ENCODE measurements at regions not wholly inside any gene's neighbourhood (a gene's known extent, or its start where the extent isn't known, plus 50 kb on each side); places are given as distances from the start of the nearest gene placed in this dataset.

GRCh38 chr4:138611721-138612120 lies 369.6 kb upstream of the SLC7A11 start:
- H3K9ac ChIP-seq (ENCODE audit: low read depth in 1 of 3, low read length in 3 of 3): no peak overlapping the region
- no peaks in the 10 kb centered on the region for H3K9me3 ChIP-seq (ENCODE audit: control insufficient read depth in 3 of 3, low read length in 3 of 3)
- H3K4me3 ChIP-seq (ENCODE audit: low read length in 3 of 3): no peak overlapping the region
- H3K4me1 ChIP-seq (ENCODE audit: control insufficient read depth in 3 of 3, insufficient read depth in 3 of 3, low read length in 3 of 3): peaks cover 0 to 13% (median 3%) of the 10 kb centered on the region in 3 donors
- H3K27me3 ChIP-seq (ENCODE audit: control insufficient read depth in 3 of 3, insufficient read depth in 3 of 3, low read length in 3 of 3): no peaks in the 10 kb centered on the region
- no peaks in the 10 kb centered on the region for H3K36me3 ChIP-seq (ENCODE audit: control insufficient read depth in 3 of 3, insufficient read depth in 3 of 3, low read length in 3 of 3)
- H3K27ac ChIP-seq (ENCODE audit: low read depth, low read length): no peak overlapping the region

GRCh38 chr4:138611017-138611416 lies 368.9 kb upstream of the SLC7A11 start:
- H3K4me1 ChIP-seq (ENCODE audit: control insufficient read depth in 3 of 3, insufficient read depth in 3 of 3, low read length in 3 of 3): peaks cover 0 to 13% (median 3%) of the 10 kb centered on the region in 3 donors
- no peaks in the 10 kb centered on the region for H3K9me3 ChIP-seq (ENCODE audit: control insufficient read depth in 3 of 3, low read length in 3 of 3)

DNA sequence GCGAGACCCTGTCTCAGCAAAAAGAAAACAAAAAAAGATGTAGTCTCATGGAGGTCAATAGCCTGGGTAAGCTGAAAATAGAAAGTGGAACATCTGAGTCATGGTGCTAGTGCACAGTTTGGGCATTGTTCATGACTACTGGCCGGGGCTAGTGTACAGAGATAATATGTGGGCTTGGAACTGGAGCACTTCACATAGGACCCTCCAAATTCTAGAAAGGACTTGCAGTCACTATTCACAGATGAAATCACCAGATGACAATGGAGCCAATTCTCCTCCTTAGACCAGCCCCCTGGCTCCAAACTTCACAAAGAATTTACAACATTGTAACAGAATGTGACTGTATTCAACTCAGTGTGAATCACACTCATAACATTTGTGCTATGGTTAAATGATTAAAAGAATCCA lies 367.8 kb upstream of the SLC7A11 start:
- no peaks in the 10 kb centered on the region for H3K36me3 ChIP-seq (ENCODE audit: control insufficient read depth in 3 of 3, insufficient read depth in 3 of 3, low read length in 3 of 3)
- H3K4me3 ChIP-seq (ENCODE audit: low read length in 3 of 3): no peak overlapping the region
- H3K4me1 ChIP-seq (ENCODE audit: control insufficient read depth in 3 of 3, insufficient read depth in 3 of 3, low read length in 3 of 3): peaks cover 0 to 13% (median 3%) of the 10 kb centered on the region in 3 donors
- no peak overlapping the region for H3K27ac ChIP-seq (ENCODE audit: low read depth, low read length)
- H3K9ac ChIP-seq (ENCODE audit: low read depth in 1 of 3, low read length in 3 of 3): no peak overlapping the region
- no peaks in the 10 kb centered on the region for H3K27me3 ChIP-seq (ENCODE audit: control insufficient read depth in 3 of 3, insufficient read depth in 3 of 3, low read length in 3 of 3)
- no peaks in the 10 kb centered on the region for H3K9me3 ChIP-seq (ENCODE audit: control insufficient read depth in 3 of 3, low read length in 3 of 3)

More at GRCh38 chr4:138611017-138611416, 368.9 kb upstream of the SLC7A11 start:
- Histone ChIP-seq H3K36me3 (ENCODE audit: control insufficient read depth in 3 of 3, insufficient read depth in 3 of 3, low read length in 3 of 3) (no peaks in the 10 kb centered on the region), H3K27me3 (ENCODE audit: control insufficient read depth in 3 of 3, insufficient read depth in 3 of 3, low read length in 3 of 3) (no peaks in the 10 kb centered on the region), H3K27ac (ENCODE audit: low read depth, low read length) (no peak overlapping the region), H3K9ac (ENCODE audit: low read depth in 1 of 3, low read length in 3 of 3) (no peak overlapping the region), H3K4me3 (ENCODE audit: low read length in 3 of 3) (no peak overlapping the region)

DNA sequence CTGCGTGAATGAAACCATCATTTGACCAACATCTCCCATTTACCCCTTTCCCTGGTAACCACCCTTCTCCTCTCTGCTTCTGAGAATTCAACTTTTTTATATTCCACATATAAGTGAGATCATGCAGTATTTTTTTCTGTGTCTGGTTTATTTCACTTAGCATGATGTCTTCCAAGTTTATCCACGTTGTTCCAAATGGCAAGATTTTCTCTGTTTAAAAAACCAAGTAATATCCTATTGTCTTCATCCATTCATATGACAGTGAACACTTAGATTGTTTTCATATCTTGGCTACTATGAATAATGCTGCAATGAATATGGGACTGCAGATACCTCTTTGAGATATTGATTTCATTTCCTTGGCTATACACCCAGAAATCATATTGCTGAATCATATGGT lies 362.4 kb upstream of the SLC7A11 start:
- Histone ChIP-seq H3K9me3 (ENCODE audit: control insufficient read depth in 3 of 3, low read length in 3 of 3) (no peaks in the 10 kb centered on the region), H3K4me1 (ENCODE audit: control insufficient read depth in 3 of 3, insufficient read depth in 3 of 3, low read length in 3 of 3) (peaks cover 0 to 5% (median 0%) of the 10 kb centered on the region in 3 donors), H3K4me3 (ENCODE audit: low read length in 3 of 3) (no peak overlapping the region), H3K27ac (ENCODE audit: low read depth, low read length) (no peak overlapping the region), H3K27me3 (ENCODE audit: control insufficient read depth in 3 of 3, insufficient read depth in 3 of 3, low read length in 3 of 3) (no peaks in the 10 kb centered on the region), H3K36me3 (ENCODE audit: control insufficient read depth in 3 of 3, insufficient read depth in 3 of 3, low read length in 3 of 3) (no peaks in the 10 kb centered on the region), H3K9ac (ENCODE audit: low read depth in 1 of 3, low read length in 3 of 3) (no peak overlapping the region)

DNA sequence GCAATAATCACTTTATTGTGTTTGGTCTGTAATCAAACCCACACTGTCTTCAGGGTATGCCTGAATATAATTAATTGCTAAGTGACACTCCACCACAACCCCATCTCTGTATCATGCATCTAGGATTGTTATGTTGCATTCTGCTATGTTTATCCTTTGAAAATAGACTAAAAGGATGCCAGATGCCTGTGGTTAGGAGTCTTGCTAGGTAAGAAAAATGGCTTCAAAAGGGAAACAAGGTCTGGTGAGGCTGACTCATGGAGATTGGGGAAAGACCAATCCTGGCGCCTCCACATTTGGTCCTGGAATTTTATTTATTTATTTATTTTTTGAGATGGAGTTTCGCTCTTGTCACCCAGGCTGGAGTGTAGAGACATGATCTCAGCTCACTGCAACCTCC lies 360.5 kb upstream of the SLC7A11 start:
- no peaks in the 10 kb centered on the region for H3K36me3 ChIP-seq (ENCODE audit: control insufficient read depth in 3 of 3, insufficient read depth in 3 of 3, low read length in 3 of 3)
- H3K27me3 ChIP-seq (ENCODE audit: control insufficient read depth in 3 of 3, insufficient read depth in 3 of 3, low read length in 3 of 3): no peaks in the 10 kb centered on the region
- no peaks in the 10 kb centered on the region for H3K9me3 ChIP-seq (ENCODE audit: control insufficient read depth in 3 of 3, low read length in 3 of 3)
- H3K4me1 ChIP-seq (ENCODE audit: control insufficient read depth in 3 of 3, insufficient read depth in 3 of 3, low read length in 3 of 3): peaks cover 0 to 6% (median 0%) of the 10 kb centered on the region in 3 donors
- H3K27ac ChIP-seq (ENCODE audit: low read depth, low read length): no peak overlapping the region
- H3K9ac ChIP-seq (ENCODE audit: low read depth in 1 of 3, low read length in 3 of 3): no peak overlapping the region
- no peak overlapping the region for H3K4me3 ChIP-seq (ENCODE audit: low read length in 3 of 3)

- no peaks in the 10 kb centered on the region for H3K36me3 ChIP-seq (ENCODE audit: control insufficient read depth in 3 of 3, insufficient read depth in 3 of 3, low read length in 3 of 3)
- H3K9me3 ChIP-seq (ENCODE audit: control insufficient read depth in 3 of 3, low read length in 3 of 3): no peaks in the 10 kb centered on the region
- no peaks in the 10 kb centered on the region for H3K27me3 ChIP-seq (ENCODE audit: control insufficient read depth in 3 of 3, insufficient read depth in 3 of 3, low read length in 3 of 3)
- no peak overlapping the region for H3K27ac ChIP-seq (ENCODE audit: low read depth, low read length)
- no peak overlapping the region for H3K4me3 ChIP-seq (ENCODE audit: low read length in 3 of 3)
- no peak overlapping the region for H3K9ac ChIP-seq (ENCODE audit: low read depth in 1 of 3, low read length in 3 of 3)
- peaks cover 10 to 17% (median 10%) of the 10 kb centered on the region in 3 donors for H3K4me1 ChIP-seq (ENCODE audit: control insufficient read depth in 3 of 3, insufficient read depth in 3 of 3, low read length in 3 of 3)
These were observed 357.8 kb upstream of the SLC7A11 start for GRCh38 chr4:138599965-138600364.

DNA sequence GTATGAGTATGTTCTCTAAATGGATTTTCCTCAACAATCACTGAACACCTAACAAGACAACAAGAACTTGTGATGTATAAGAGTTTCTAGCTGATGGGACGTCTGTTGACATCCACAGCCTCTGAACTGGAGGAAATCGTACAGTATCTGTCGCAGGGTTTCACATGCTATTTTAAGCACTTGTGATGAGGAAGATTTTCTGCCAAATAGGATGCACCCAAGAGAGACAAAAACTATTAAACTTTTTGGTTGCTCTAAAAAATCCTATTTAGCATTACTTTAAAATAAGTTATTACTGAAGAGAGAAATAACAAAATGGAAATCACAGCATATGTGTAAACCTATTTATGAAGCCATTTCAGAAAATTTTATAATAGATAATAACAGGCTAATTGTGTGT lies 356.1 kb upstream of the SLC7A11 start:
- no peak overlapping the region for H3K9ac ChIP-seq (ENCODE audit: low read depth in 1 of 3, low read length in 3 of 3)
- no peak overlapping the region for H3K27ac ChIP-seq (ENCODE audit: low read depth, low read length)
- H3K27me3 ChIP-seq (ENCODE audit: control insufficient read depth in 3 of 3, insufficient read depth in 3 of 3, low read length in 3 of 3): no peaks in the 10 kb centered on the region
- peaks cover 10 to 17% (median 10%) of the 10 kb centered on the region in 3 donors for H3K4me1 ChIP-seq (ENCODE audit: control insufficient read depth in 3 of 3, insufficient read depth in 3 of 3, low read length in 3 of 3)
- H3K4me3 ChIP-seq (ENCODE audit: low read length in 3 of 3): no peak overlapping the region
- H3K36me3 ChIP-seq (ENCODE audit: control insufficient read depth in 3 of 3, insufficient read depth in 3 of 3, low read length in 3 of 3): no peaks in the 10 kb centered on the region
- H3K9me3 ChIP-seq (ENCODE audit: control insufficient read depth in 3 of 3, low read length in 3 of 3): no peaks in the 10 kb centered on the region

DNA sequence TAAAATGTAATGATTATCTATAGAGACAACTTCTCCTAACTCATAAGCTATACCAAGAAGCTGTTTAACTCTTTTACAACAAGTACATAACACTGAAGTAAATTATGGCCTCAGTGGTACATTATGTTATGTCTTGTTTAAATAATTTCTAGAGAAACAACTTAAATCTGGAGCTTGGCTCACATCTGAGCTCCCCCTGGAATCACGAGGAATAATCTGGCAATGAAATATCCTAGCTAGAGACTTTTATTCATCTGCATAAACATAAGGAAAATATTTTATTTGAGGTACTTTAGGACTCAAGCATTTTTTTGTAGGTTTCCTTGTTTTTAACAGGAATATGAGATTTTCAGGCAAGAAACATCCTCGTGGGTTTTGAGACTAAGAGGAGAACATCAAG lies 354.7 kb upstream of the SLC7A11 start:
- peak overlapping the region in 1 of 3 donors; percentile 4 for H3K4me3 ChIP-seq (ENCODE audit: low read length in 3 of 3)
- no peaks in the 10 kb centered on the region for H3K27me3 ChIP-seq (ENCODE audit: control insufficient read depth in 3 of 3, insufficient read depth in 3 of 3, low read length in 3 of 3)
- no peak overlapping the region for H3K9ac ChIP-seq (ENCODE audit: low read depth in 1 of 3, low read length in 3 of 3)
- H3K4me1 ChIP-seq (ENCODE audit: control insufficient read depth in 3 of 3, insufficient read depth in 3 of 3, low read length in 3 of 3): peaks cover 10 to 17% (median 10%) of the 10 kb centered on the region in 3 donors
- H3K36me3 ChIP-seq (ENCODE audit: control insufficient read depth in 3 of 3, insufficient read depth in 3 of 3, low read length in 3 of 3): no peaks in the 10 kb centered on the region
- H3K27ac ChIP-seq (ENCODE audit: low read depth, low read length): no peak overlapping the region
- no peaks in the 10 kb centered on the region for H3K9me3 ChIP-seq (ENCODE audit: control insufficient read depth in 3 of 3, low read length in 3 of 3)

DNA sequence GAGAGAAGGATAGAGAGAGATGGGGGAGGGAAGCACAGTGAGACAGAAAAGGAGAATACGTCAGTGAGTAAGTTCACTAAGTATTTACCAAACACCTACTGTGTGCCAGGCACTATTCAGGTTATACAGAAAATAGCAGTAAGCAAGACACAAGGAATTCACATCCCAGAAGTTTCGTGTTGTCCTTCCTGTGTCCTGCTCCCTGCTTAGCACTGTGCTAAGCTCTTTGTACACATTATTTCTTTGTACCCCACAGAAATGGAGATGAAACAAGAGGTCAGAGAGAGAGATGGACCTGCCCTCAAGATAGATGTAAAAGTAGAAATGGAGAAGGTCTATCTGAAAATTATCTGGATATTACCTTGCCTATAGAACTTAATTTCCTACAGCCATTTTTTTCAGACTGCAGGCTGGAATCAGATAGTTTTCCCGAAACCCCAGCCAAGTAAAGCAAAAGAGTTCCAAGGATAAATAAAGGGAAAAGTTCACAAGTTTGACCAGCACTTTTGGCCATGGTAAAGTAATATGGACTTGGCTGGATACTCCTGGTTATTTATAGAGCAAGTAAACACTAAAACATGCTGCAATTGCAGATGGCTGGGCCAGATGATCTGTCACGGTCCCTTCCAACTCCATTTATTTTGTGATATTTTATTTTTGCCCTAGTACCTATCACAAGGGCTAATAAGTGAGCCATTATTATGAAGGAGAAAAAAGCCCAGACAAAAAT lies 353.7 kb upstream of the SLC7A11 start:
- peak overlapping the region in 1 of 3 donors; percentile 16 for H3K4me3 ChIP-seq (ENCODE audit: low read length in 3 of 3)
- H3K4me1 ChIP-seq (ENCODE audit: control insufficient read depth in 3 of 3, insufficient read depth in 3 of 3, low read length in 3 of 3): peaks cover 10 to 17% (median 10%) of the 10 kb centered on the region in 3 donors
- H3K9me3 ChIP-seq (ENCODE audit: control insufficient read depth in 3 of 3, low read length in 3 of 3): no peaks in the 10 kb centered on the region
- H3K27me3 ChIP-seq (ENCODE audit: control insufficient read depth in 3 of 3, insufficient read depth in 3 of 3, low read length in 3 of 3): no peaks in the 10 kb centered on the region
- no peak overlapping the region for H3K9ac ChIP-seq (ENCODE audit: low read depth in 1 of 3, low read length in 3 of 3)
- peak overlapping the region; percentile 23 for H3K27ac ChIP-seq (ENCODE audit: low read depth, low read length)
- no peaks in the 10 kb centered on the region for H3K36me3 ChIP-seq (ENCODE audit: control insufficient read depth in 3 of 3, insufficient read depth in 3 of 3, low read length in 3 of 3)

- no peak overlapping the region for H3K9ac ChIP-seq (ENCODE audit: low read depth in 1 of 3, low read length in 3 of 3)
- H3K27me3 ChIP-seq (ENCODE audit: control insufficient read depth in 3 of 3, insufficient read depth in 3 of 3, low read length in 3 of 3): no peaks in the 10 kb centered on the region
- H3K27ac ChIP-seq (ENCODE audit: low read depth, low read length): no peak overlapping the region
- H3K4me1 ChIP-seq (ENCODE audit: control insufficient read depth in 3 of 3, insufficient read depth in 3 of 3, low read length in 3 of 3): peaks cover 10 to 17% (median 10%) of the 10 kb centered on the region in 3 donors
- H3K36me3 ChIP-seq (ENCODE audit: control insufficient read depth in 3 of 3, insufficient read depth in 3 of 3, low read length in 3 of 3): no peaks in the 10 kb centered on the region
- H3K4me3 ChIP-seq (ENCODE audit: low read length in 3 of 3): no peak overlapping the region
- H3K9me3 ChIP-seq (ENCODE audit: control insufficient read depth in 3 of 3, low read length in 3 of 3): no peaks in the 10 kb centered on the region
These were observed 353.0 kb upstream of the SLC7A11 start for GRCh38 chr4:138595171-138595570.
